ENCODE measurements at regions not wholly inside any gene's neighbourhood (a gene's known extent, or its start where the extent isn't known, plus 50 kb on each side); places are given as distances from the start of the nearest gene placed in this dataset.
"Not testable (repeated sequence)": the region's sequence is repeated elsewhere in the genome, so short reads cannot be mapped to it uniquely, and the experiment has no call there.

DNA sequence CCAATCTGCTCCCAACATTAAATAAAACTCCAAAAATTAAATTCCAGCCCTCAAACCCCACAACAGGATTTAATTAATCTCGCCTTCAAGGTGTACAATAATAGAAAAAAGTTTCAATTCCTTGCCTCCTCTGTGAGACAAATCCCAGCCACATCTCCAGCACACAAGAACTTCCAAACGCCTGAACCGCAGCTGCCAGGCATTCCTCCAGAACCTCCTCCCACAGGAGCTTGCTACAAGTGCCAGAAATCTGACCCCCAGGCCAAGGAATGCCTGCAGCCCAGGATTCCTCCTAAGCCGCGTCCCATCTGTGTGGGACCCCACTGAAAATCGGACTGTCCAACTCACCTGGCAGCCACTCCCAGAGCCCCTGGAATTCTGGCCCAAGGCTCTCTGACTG is 94.5 kb upstream of the RAB4A start:
- TF ChIP-seq, protein P1, sequence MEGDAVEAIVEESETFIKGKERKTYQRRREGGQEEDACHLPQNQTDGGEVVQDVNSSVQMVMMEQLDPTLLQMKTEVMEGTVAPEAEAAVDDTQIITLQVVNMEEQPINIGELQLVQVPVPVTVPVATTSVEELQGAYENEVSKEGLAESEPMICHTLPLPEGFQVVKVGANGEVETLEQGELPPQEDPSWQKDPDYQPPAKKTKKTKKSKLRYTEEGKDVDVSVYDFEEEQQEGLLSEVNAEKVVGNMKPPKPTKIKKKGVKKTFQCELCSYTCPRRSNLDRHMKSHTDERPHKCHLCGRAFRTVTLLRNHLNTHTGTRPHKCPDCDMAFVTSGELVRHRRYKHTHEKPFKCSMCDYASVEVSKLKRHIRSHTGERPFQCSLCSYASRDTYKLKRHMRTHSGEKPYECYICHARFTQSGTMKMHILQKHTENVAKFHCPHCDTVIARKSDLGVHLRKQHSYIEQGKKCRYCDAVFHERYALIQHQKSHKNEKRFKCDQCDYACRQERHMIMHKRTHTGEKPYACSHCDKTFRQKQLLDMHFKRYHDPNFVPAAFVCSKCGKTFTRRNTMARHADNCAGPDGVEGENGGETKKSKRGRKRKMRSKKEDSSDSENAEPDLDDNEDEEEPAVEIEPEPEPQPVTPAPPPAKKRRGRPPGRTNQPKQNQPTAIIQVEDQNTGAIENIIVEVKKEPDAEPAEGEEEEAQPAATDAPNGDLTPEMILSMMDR (conservative IDR thresholded peaks at IDR 0.05), result not testable (repeated sequence)
- not testable (repeated sequence) for TF ChIP-seq EZH2 (IDR thresholded peaks at IDR 0.05; ENCODE audit: low read depth)

Data from PC-9 (cell line).